ENCODE measurements at regions not wholly inside any gene's neighbourhood (a gene's known extent, or its start where the extent isn't known, plus 50 kb on each side); places are given as distances from the start of the nearest gene placed in this dataset.

DNA sequence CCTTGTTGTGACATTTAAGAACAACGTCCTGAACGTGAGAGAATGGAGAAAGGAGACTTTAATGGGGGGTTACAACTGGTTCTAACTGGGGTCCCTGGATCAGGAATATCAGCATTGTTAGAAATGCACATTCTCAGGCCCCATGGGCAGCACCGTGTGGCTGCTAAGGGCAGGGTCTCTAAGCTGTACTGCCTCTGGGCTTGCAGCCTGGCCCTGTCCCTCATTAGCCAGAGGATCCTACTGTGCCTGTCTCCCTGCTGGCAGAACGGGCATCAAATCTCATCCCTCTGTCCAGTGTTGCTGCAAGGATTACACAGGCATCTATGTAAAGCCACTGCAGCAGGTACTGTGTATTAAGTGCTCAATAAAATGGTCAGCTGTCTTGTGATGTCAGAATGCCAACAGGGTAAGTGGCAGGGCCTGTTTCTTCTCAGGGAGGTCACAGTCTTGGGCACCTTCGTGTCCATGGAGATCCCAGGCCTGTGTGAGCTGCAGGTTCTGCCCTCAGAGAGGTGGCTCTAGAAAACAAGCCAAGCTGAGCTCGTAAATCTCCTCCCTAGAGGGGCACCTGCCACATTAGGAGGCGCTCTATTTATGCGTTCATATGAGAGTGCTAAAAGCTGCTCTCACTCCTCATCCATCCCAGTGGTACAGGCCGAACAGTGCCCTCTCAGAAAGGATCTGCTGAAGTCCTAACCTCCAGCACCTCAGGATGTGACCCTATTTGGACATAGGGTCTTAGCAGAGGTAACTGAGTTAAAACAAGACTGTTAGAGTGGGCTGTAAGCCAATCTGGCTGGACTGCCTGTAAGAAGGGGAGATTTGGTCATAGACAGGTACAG is 210.5 kb downstream of the GADD45G start:
- TF ChIP-seq POLR2A (IDR thresholded peaks at IDR 0.05; ENCODE audit: control extremely low read depth in 1 of 2, low read depth in 2 of 2, low read length in 2 of 2) (no peak), EZH2 (IDR thresholded peaks at IDR 0.05; ENCODE audit: low read depth, low read length, severe bottlenecking) (no peak), SIN3A (conservative IDR thresholded peaks at IDR 0.05 in 1 of 2, IDR thresholded peaks at IDR 0.05 in 1 of 2; ENCODE audit: low read depth in 1 of 2, low read length in 2 of 2) (no peak), EP300 (IDR thresholded peaks at IDR 0.05; ENCODE audit: borderline replicate concordance in 1 of 2, low read depth in 2 of 2, low read length in 2 of 2) (no peak), POLR2AphosphoS5 (IDR thresholded peaks at IDR 0.05; ENCODE audit: low read depth, low read length) (no peak)
- TF ChIP-seq, protein P1, sequence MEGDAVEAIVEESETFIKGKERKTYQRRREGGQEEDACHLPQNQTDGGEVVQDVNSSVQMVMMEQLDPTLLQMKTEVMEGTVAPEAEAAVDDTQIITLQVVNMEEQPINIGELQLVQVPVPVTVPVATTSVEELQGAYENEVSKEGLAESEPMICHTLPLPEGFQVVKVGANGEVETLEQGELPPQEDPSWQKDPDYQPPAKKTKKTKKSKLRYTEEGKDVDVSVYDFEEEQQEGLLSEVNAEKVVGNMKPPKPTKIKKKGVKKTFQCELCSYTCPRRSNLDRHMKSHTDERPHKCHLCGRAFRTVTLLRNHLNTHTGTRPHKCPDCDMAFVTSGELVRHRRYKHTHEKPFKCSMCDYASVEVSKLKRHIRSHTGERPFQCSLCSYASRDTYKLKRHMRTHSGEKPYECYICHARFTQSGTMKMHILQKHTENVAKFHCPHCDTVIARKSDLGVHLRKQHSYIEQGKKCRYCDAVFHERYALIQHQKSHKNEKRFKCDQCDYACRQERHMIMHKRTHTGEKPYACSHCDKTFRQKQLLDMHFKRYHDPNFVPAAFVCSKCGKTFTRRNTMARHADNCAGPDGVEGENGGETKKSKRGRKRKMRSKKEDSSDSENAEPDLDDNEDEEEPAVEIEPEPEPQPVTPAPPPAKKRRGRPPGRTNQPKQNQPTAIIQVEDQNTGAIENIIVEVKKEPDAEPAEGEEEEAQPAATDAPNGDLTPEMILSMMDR (IDR thresholded peaks at IDR 0.05; ENCODE audit: control extremely low read depth in 1 of 3, insufficient read depth in 1 of 3, low read depth in 1 of 3, low read length in 3 of 3): no peak

All from H1 (cell line).